ENCODE measurements at regions not wholly inside any gene's neighbourhood (a gene's known extent, or its start where the extent isn't known, plus 50 kb on each side); places are given as distances from the start of the nearest gene placed in this dataset.

DNA sequence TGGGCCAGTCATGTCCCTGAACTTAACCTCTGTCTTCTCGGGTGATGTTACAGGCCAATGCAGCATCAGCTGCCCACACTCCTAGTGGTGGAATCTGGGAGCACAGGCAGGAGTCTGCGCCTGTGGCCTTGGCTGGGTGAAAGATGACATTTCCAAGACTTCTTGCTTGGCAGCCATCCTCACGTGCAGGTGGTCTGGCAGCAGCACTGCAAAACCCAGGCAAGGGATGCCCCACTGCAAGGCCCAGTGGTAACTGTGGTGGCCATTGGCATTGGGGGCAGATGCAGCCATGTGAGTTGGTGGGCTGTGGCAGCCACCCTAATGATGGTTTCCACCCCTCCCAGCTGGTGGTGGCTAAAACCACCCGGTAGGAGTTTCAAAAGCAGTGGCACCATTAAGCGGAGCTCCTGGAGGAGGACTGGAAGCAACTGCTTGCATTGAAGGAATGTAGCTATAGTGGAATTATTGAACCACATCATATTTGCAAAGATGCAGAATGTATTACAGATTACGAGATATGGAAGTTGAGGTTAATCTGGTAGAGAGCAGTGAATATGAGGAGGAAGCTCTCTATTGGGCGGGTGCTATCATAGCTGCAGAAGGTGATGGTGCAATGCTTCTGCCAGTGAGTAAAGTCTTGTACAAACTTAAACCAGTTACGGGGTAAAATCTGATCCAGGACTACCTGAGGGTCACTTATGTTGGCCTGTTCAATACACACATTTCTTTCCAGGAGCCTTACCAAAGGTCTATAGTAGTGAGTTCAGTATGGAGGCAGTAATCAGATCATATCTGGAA, 120.7 kb upstream of the TOP3B start:
- Mint-ChIP-seq H3K4me3 (ENCODE audit: low read depth, unreplicated experiment) (no peak overlapping the region), H3K36me3 (ENCODE audit: insufficient read depth, unreplicated experiment) (no peaks in the 10 kb centered on the region), H3K27me3 (ENCODE audit: unreplicated experiment) (peaks cover 58% of the 10 kb centered on the region), H3K27ac (ENCODE audit: unreplicated experiment) (no peak overlapping the region), H3K4me1 (ENCODE audit: low read depth, unreplicated experiment) (no peaks in the 10 kb centered on the region), H3K9me3 (ENCODE audit: low read depth, unreplicated experiment) (no peaks in the 10 kb centered on the region)
- BruUV-seq (replicated peaks) = no TSS peak
- no peak for DNase-seq
- CTCF ChIA-PET = no interaction called here
- TF ChIP-seq, protein P1, sequence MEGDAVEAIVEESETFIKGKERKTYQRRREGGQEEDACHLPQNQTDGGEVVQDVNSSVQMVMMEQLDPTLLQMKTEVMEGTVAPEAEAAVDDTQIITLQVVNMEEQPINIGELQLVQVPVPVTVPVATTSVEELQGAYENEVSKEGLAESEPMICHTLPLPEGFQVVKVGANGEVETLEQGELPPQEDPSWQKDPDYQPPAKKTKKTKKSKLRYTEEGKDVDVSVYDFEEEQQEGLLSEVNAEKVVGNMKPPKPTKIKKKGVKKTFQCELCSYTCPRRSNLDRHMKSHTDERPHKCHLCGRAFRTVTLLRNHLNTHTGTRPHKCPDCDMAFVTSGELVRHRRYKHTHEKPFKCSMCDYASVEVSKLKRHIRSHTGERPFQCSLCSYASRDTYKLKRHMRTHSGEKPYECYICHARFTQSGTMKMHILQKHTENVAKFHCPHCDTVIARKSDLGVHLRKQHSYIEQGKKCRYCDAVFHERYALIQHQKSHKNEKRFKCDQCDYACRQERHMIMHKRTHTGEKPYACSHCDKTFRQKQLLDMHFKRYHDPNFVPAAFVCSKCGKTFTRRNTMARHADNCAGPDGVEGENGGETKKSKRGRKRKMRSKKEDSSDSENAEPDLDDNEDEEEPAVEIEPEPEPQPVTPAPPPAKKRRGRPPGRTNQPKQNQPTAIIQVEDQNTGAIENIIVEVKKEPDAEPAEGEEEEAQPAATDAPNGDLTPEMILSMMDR (IDR thresholded peaks at IDR 0.05; ENCODE audit: unreplicated experiment) = peak; percentile 43
- intact Hi-C loops (cut with micrococcal nuclease; ENCODE audit: unreplicated experiment) = no loop called here

DNA sequence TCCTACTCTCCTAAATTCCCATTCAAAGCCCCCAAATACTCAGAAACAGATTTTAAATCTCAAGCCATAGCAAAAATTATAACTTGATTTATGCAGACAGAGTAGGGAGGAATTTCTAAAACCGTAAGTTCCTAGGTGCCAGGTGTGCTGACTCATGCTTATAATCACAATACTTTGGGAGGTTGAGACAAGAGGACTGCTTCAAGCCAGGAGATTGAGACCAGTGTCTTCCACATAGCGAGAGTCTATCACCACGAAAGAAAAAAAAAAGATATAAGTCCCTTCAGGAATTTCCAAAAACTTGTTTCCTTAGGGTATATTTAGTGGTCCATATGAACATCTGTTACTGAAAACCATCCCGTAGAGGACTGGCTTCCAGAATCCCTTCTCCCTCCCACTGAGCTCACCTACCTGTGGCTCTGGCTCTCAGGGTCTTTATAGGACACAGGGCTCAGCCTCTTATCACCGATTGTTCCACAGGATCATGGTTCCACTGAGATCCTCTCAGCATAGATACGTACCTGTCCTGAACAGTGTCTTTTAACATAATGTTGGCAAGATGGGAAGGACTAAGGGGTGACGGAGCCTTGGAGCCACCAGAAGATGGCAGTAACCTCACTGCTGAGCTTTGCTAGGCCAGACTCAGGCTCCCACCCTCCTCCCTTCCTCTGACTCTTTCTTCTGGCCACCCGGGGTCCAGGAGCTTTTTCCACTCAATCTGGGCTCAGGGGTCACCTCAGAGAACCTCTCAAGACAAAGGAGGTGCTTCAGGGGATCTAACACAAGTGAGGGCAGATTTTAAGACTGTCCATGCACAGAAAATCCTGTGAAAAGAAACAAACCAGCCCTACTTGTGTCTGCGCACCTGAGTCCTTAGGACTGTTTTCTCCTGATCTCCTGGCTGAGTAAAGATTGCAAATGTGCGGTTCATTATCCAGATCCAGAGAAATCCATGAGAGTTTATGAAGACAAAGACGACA, 117.5 kb upstream of the TOP3B start:
- no peak for DNase-seq
- BruUV-seq (replicated peaks) = no TSS peak
- Mint-ChIP-seq H3K27me3 (ENCODE audit: unreplicated experiment) (peaks cover 67% of the 10 kb centered on the region), H3K4me1 (ENCODE audit: low read depth, unreplicated experiment) (no peaks in the 10 kb centered on the region), H3K36me3 (ENCODE audit: insufficient read depth, unreplicated experiment) (no peaks in the 10 kb centered on the region), H3K27ac (ENCODE audit: unreplicated experiment) (no peak overlapping the region), H3K4me3 (ENCODE audit: low read depth, unreplicated experiment) (no peak overlapping the region), H3K9me3 (ENCODE audit: low read depth, unreplicated experiment) (no peaks in the 10 kb centered on the region)
- TF ChIP-seq, protein P1 (IDR thresholded peaks at IDR 0.05; ENCODE audit: unreplicated experiment) = no peak
- CTCF ChIA-PET = no interaction called here
- intact Hi-C loops (cut with micrococcal nuclease; ENCODE audit: unreplicated experiment) = no loop called here

DNA sequence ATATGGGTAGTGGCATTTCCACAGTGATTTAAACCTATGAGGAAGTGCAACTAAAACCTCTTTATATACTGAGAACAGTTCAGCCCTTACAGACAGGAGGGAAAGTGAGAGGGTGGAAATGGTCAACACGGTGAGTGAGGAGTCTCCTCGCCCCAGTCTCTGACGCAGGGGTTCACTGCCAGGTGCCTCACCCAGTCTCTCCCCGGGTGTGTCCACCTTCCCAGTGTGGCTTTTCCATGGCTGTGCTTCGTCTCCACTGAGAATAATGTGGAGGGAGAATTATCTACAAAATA, 116.6 kb upstream of the TOP3B start:
- CTCF ChIA-PET = no interaction called here

DNA sequence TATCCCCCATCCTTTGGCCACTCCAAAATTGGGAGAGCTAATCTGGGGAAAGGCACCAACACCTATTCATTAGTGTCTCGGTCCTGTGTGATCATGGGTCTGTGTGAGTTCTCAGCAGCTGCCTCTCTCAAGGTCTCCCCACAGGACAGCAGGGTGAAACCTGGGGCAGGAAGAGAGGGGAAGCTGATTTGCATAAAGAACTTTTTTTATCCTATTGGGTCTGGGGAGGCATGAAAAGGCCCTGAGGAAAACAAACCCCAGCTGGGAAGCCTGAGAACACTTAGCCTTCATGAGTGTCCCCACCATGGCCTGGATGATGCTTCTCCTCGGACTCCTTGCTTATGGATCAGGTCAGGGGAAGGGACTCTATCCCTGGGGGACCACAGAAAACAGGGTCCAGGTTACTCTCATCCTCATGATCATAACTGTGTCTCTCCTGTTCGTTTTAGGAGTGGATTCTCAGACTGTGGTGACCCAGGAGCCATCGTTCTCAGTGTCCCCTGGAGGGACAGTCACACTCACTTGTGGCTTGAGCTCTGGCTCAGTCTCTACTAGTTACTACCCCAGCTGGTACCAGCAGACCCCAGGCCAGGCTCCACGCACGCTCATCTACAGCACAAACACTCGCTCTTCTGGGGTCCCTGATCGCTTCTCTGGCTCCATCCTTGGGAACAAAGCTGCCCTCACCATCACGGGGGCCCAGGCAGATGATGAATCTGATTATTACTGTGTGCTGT, 116.0 kb upstream of the TOP3B start:
- Mint-ChIP-seq H3K9me3 (ENCODE audit: low read depth, unreplicated experiment) (no peaks in the 10 kb centered on the region), H3K36me3 (ENCODE audit: insufficient read depth, unreplicated experiment) (no peaks in the 10 kb centered on the region), H3K27me3 (ENCODE audit: unreplicated experiment) (peaks cover 67% of the 10 kb centered on the region), H3K4me3 (ENCODE audit: low read depth, unreplicated experiment) (no peak overlapping the region), H3K27ac (ENCODE audit: unreplicated experiment) (no peak overlapping the region), H3K4me1 (ENCODE audit: low read depth, unreplicated experiment) (no peaks in the 10 kb centered on the region)
- BruUV-seq (replicated peaks) = no TSS peak
- intact Hi-C loops (cut with micrococcal nuclease; ENCODE audit: unreplicated experiment) = no loop called here
- TF ChIP-seq, protein P1 (IDR thresholded peaks at IDR 0.05; ENCODE audit: unreplicated experiment) = no peak
- no peak for DNase-seq
- CTCF ChIA-PET = interaction anchor here (1.2 kb wide), 1 partner anchor 104 kb away, joined by 3 read pairs; no protein-coding TSS in a partner anchor

More for the DNA sequence above, 116.6 kb upstream of the TOP3B start:
- H3K36me3 Mint-ChIP-seq (ENCODE audit: insufficient read depth, unreplicated experiment) = no peaks in the 10 kb centered on the region
- peaks cover 67% of the 10 kb centered on the region for H3K27me3 Mint-ChIP-seq (ENCODE audit: unreplicated experiment)
- TF ChIP-seq, protein P1 (IDR thresholded peaks at IDR 0.05; ENCODE audit: unreplicated experiment) = no peak
- no peaks in the 10 kb centered on the region for H3K4me1 Mint-ChIP-seq (ENCODE audit: low read depth, unreplicated experiment)
- no peak for DNase-seq
- no peaks in the 10 kb centered on the region for H3K9me3 Mint-ChIP-seq (ENCODE audit: low read depth, unreplicated experiment)
- no TSS peak for BruUV-seq (replicated peaks)
- intact Hi-C loops (cut with micrococcal nuclease; ENCODE audit: unreplicated experiment) = no loop called here
- no peak overlapping the region for H3K27ac Mint-ChIP-seq (ENCODE audit: unreplicated experiment)
- H3K4me3 Mint-ChIP-seq (ENCODE audit: low read depth, unreplicated experiment) = no peak overlapping the region

Measured in Calu3 (cell line).